SK-N-SH (cell line): ENCODE measurements at regions not wholly inside any gene's neighbourhood (a gene's known extent, or its start where the extent isn't known, plus 50 kb on each side); places are given as distances from the start of the nearest gene placed in this dataset.

Experiments used
- CTCF ChIA-PET: fragments of 300-600, 350-600 bp; formaldehyde crosslinking; extraction: SDS; loops from one replicate; lab custom pipeline; 2021; lab: Yijun Ruan, JAX
- POLR2A ChIA-PET: fragments of 350-600 bp; sonication (Branson Sonifier 250); formaldehyde crosslinking; extraction: SDS; loops from one replicate; lab custom pipeline; 2020; ENCODE audit warnings: antibody characterized with exemption, inconsistent platforms; lab: Yijun Ruan, JAX
- DNase-seq: peaks from one replicate; pipeline ENCODE4 v3.0.0; 2012
- H2AFZ ChIP-seq: fragments of 200-600 bp; sonication (generic); 2 replicates; pipeline ENCODE4 v1.8.1; 2016; ENCODE audit warnings: antibody characterized with exemption, mild to moderate bottlenecking, low read depth
- H3F3A ChIP-seq: fragments of 200-600 bp; sonication (generic); replicated peaks from 2 replicates; pipeline ENCODE3; 2016; ENCODE audit warnings: antibody characterized with exemption, mild to moderate bottlenecking; ENCODE audit not compliant: insufficient read depth
- H3K27ac ChIP-seq, 2 experiments: fragments of 200-500 bp in 1 of 2; fragments of 200-600 bp in 1 of 2; sonication (Bioruptor generic) in 1 of 2; sonication (generic), shearing (Covaris generic) in 1 of 2; 2 replicates each; pipeline versions ENCODE4 v1.5.1 to v1.6.1; 2014 to 2016; ENCODE audit warnings: low read depth in 2 of 2, inconsistent platforms in 1 of 2, low read length in 1 of 2, mild to moderate bottlenecking in 1 of 2, mixed read lengths in 1 of 2
- H3K27me3 ChIP-seq: fragments of 200-600 bp; sonication (generic), shearing (Covaris generic); 2 replicates; pipeline ENCODE4 v1.6.1; 2016; ENCODE audit warnings: mixed run types; ENCODE audit not compliant: insufficient read depth
- H3K36me3 ChIP-seq, 2 experiments: fragments of 200-500 bp in 1 of 2; fragments of 200-600 bp in 1 of 2; sonication (Bioruptor generic) in 1 of 2; sonication (generic) in 1 of 2; replicated peaks in 1 of 2; 2 replicates each; pipeline versions ENCODE3 to v1.5.1; 2014 to 2016; ENCODE audit warnings: low read length in 1 of 2, mild to moderate bottlenecking in 1 of 2; ENCODE audit not compliant: insufficient read depth in 2 of 2, control insufficient read depth in 1 of 2
- H3K4me1 ChIP-seq, 2 experiments: fragments of 200-500 bp in 1 of 2; fragments of 200-600 bp in 1 of 2; sonication (Bioruptor generic) in 1 of 2; sonication (generic), shearing (Covaris generic) in 1 of 2; 2 replicates each; pipeline versions ENCODE4 v1.5.1 to v1.6.1; 2014 to 2016; ENCODE audit warnings: low read depth in 1 of 2, low read length in 1 of 2, mixed run types in 1 of 2; ENCODE audit not compliant: insufficient read depth in 2 of 2, control insufficient read depth in 1 of 2
- H3K4me2 ChIP-seq: fragments of 200-600 bp; sonication (generic), shearing (Covaris generic); 2 replicates; pipeline ENCODE4 v1.6.1; 2017; ENCODE audit warnings: mixed run types
- H3K4me3 ChIP-seq, 2 experiments: fragments of 200-500 bp in 1 of 2; fragments of 200-600 bp in 1 of 2; sonication (Bioruptor generic) in 1 of 2; sonication (generic), shearing (Covaris generic) in 1 of 2; 2 replicates each; pipeline versions ENCODE4 v1.5.1 to v1.8.1; 2014 to 2016; ENCODE audit warnings: low read depth in 2 of 2, inconsistent platforms in 1 of 2, low read length in 1 of 2, mild to moderate bottlenecking in 1 of 2, mixed read lengths in 1 of 2, moderate library complexity in 1 of 2
- H3K79me2 ChIP-seq: fragments of 200-600 bp; sonication (generic); 2 replicates; pipeline ENCODE4 v1.8.1; 2017; ENCODE audit warnings: mild to moderate bottlenecking; ENCODE audit not compliant: insufficient read depth
- H3K9ac ChIP-seq: fragments of 200-600 bp; sonication (generic); 2 replicates; pipeline ENCODE4 v1.6.1; 2017; ENCODE audit warnings: mixed run types
- H3K9me2 ChIP-seq: fragments of 200-600 bp; sonication (generic); 2 replicates; pipeline ENCODE4 v1.6.1; 2017; ENCODE audit warnings: mixed run types
- H3K9me3 ChIP-seq: fragments of 200-600 bp; sonication (generic); 2 replicates; pipeline ENCODE4 v1.6.1; 2017; ENCODE audit warnings: mixed run types, mild to moderate bottlenecking, moderate library complexity
- H4K20me1 ChIP-seq: fragments of 200-600 bp; sonication (generic); 2 replicates; pipeline ENCODE4 v1.6.1; 2017; ENCODE audit warnings: mild to moderate bottlenecking, mixed run types; ENCODE audit not compliant: insufficient read depth
- CHD2 ChIP-seq: fragments of 150-350 bp; IDR thresholded peaks from 2 replicates; pipeline ENCODE4 v1.6.1; 2018; ENCODE audit warnings: low read length; ENCODE audit not compliant: partially characterized antibody
- EZH2phosphoT487 ChIP-seq: fragments of 200-600 bp; sonication (generic); IDR thresholded peaks from 2 replicates; pipeline ENCODE4 v1.6.1; 2017; ENCODE audit warnings: low read depth, mixed run types, mild to moderate bottlenecking, antibody characterized with exemption, moderate library complexity, borderline replicate concordance
- FOXJ3 ChIP-seq: sonication (generic); formaldehyde crosslinking; IDR thresholded peaks from 2 replicates; pipeline ENCODE4 v1.5.1; 2020; ENCODE audit warnings: mild to moderate bottlenecking, missing genetic modification reagents
- GABPA ChIP-seq: IDR thresholded peaks from 2 replicates; pipeline ENCODE4 v1.4.0; 2012; ENCODE audit warnings: low read depth, mild to moderate bottlenecking
- JUND ChIP-seq: IDR thresholded peaks from 2 replicates; pipeline ENCODE4 v1.4.0; 2012
- MEF2A ChIP-seq: IDR thresholded peaks from 2 replicates; pipeline ENCODE4 v1.4.0; 2012; ENCODE audit warnings: low read depth, borderline replicate concordance
- MXI1 ChIP-seq: IDR thresholded peaks from 2 replicates; pipeline ENCODE4 v1.6.1; 2012; ENCODE audit warnings: mild to moderate bottlenecking, low read depth, low read length, improper control_type of control experiment
- NRF1 ChIP-seq: IDR thresholded peaks from 2 replicates; pipeline ENCODE4 v1.6.1; 2012; ENCODE audit warnings: low read depth, mild to moderate bottlenecking, low read length
- RCOR1 ChIP-seq: fragments of 150-350 bp; IDR thresholded peaks from 2 replicates; pipeline ENCODE4 v1.6.1; 2017; ENCODE audit warnings: antibody characterized with exemption, low read length
- SIN3A ChIP-seq: IDR thresholded peaks from 2 replicates; pipeline ENCODE4 v1.6.1; 2012; ENCODE audit warnings: low read depth, mild to moderate bottlenecking, low read length, moderate library complexity, borderline replicate concordance
- TCF12 ChIP-seq: IDR thresholded peaks from 2 replicates; pipeline ENCODE4 v1.4.0; 2012
- YY1 ChIP-seq: IDR thresholded peaks from 2 replicates; pipeline ENCODE4 v1.4.0; 2012; ENCODE audit warnings: low read depth, mild to moderate bottlenecking
- WGBS: methylation state at CpG from one replicate; pipeline ENCODE4 v1.1.6; 2017; ENCODE audit warnings: low lambda C conversion rate; 5-methylcytosine and 5-hydroxymethylcytosine counted together
- TF ChIP-seq, protein P1 (sequence below): IDR thresholded peaks from 2 replicates; pipeline ENCODE4 v1.6.1; 2012; ENCODE audit warnings: mild to moderate bottlenecking, low read depth, low read length, moderate library complexity
- TF ChIP-seq, protein P2 (sequence below): fragments of 200-600 bp; sonication (generic); IDR thresholded peaks from 2 replicates; pipeline ENCODE4 v1.6.1; 2017; ENCODE audit warnings: antibody characterized with exemption, mild to moderate bottlenecking, moderate library complexity
- TF ChIP-seq, protein P3 (sequence below): IDR thresholded peaks from 2 replicates; pipeline ENCODE4 v1.4.0; 2012; ENCODE audit warnings: low read depth, borderline replicate concordance
- TF ChIP-seq, protein P4 (sequence below): IDR thresholded peaks from 2 replicates; pipeline ENCODE4 v1.4.0; 2012; ENCODE audit warnings: low read depth, borderline replicate concordance

DNA sequence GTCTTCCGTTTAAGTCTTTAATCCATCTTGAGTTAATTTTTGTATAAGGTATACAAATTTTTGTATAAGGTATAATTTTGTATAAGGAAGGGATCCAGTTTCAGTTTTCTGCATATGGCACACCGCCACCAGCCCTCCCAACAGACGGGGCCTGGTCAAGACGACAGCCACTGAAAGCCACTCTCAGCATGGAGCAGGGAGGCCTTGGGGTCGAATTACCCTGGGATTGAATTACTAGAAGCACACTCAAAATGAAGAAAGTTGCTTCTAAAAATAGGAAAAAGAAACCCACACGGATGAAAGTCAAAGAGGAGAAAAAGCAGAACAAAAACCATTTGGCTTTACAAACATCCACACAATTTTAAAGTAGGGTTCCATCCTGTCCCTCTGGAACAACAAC is 586.2 kb upstream of the ADAMTS16 start (continued):
- TF ChIP-seq, protein P1, sequence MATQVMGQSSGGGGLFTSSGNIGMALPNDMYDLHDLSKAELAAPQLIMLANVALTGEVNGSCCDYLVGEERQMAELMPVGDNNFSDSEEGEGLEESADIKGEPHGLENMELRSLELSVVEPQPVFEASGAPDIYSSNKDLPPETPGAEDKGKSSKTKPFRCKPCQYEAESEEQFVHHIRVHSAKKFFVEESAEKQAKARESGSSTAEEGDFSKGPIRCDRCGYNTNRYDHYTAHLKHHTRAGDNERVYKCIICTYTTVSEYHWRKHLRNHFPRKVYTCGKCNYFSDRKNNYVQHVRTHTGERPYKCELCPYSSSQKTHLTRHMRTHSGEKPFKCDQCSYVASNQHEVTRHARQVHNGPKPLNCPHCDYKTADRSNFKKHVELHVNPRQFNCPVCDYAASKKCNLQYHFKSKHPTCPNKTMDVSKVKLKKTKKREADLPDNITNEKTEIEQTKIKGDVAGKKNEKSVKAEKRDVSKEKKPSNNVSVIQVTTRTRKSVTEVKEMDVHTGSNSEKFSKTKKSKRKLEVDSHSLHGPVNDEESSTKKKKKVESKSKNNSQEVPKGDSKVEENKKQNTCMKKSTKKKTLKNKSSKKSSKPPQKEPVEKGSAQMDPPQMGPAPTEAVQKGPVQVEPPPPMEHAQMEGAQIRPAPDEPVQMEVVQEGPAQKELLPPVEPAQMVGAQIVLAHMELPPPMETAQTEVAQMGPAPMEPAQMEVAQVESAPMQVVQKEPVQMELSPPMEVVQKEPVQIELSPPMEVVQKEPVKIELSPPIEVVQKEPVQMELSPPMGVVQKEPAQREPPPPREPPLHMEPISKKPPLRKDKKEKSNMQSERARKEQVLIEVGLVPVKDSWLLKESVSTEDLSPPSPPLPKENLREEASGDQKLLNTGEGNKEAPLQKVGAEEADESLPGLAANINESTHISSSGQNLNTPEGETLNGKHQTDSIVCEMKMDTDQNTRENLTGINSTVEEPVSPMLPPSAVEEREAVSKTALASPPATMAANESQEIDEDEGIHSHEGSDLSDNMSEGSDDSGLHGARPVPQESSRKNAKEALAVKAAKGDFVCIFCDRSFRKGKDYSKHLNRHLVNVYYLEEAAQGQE: no peak
- TF ChIP-seq, protein P2, sequence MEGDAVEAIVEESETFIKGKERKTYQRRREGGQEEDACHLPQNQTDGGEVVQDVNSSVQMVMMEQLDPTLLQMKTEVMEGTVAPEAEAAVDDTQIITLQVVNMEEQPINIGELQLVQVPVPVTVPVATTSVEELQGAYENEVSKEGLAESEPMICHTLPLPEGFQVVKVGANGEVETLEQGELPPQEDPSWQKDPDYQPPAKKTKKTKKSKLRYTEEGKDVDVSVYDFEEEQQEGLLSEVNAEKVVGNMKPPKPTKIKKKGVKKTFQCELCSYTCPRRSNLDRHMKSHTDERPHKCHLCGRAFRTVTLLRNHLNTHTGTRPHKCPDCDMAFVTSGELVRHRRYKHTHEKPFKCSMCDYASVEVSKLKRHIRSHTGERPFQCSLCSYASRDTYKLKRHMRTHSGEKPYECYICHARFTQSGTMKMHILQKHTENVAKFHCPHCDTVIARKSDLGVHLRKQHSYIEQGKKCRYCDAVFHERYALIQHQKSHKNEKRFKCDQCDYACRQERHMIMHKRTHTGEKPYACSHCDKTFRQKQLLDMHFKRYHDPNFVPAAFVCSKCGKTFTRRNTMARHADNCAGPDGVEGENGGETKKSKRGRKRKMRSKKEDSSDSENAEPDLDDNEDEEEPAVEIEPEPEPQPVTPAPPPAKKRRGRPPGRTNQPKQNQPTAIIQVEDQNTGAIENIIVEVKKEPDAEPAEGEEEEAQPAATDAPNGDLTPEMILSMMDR: no peak
- TF ChIP-seq, protein P3, sequence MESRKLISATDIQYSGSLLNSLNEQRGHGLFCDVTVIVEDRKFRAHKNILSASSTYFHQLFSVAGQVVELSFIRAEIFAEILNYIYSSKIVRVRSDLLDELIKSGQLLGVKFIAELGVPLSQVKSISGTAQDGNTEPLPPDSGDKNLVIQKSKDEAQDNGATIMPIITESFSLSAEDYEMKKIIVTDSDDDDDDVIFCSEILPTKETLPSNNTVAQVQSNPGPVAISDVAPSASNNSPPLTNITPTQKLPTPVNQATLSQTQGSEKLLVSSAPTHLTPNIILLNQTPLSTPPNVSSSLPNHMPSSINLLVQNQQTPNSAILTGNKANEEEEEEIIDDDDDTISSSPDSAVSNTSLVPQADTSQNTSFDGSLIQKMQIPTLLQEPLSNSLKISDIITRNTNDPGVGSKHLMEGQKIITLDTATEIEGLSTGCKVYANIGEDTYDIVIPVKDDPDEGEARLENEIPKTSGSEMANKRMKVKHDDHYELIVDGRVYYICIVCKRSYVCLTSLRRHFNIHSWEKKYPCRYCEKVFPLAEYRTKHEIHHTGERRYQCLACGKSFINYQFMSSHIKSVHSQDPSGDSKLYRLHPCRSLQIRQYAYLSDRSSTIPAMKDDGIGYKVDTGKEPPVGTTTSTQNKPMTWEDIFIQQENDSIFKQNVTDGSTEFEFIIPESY: no peak
- TF ChIP-seq TCF12 (no peak), YY1 (no peak)

DNA sequence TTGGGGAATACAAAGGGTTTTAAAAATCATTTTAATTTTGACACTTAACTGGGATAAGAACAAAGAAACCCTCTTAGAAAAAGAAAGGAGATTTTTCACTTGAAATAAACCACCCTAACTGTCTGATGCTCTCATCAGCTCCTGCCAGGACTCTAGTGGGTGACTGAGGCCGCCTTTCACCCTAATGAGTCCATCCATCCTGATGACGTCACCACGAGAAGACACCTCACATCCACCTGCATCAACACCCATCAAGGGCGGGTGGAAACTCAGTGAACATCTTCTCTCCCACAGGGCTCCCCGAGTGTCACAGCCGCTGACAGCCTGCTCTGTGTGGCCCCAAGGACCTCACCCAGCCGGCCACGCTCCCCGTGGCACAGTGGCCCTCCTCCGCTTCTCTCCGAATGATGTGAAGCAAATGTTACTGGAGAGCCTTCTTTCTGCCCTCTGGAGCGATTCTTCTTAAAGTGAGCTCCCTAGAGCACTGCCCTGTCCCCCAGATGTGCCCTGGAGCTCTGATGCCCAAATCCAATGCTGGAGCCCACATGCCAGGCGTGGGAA is 584.3 kb upstream of the ADAMTS16 start:
- Histone ChIP-seq H3K79me2 (no peaks in the 10 kb centered on the region), H3K27me3 (no peaks in the 10 kb centered on the region), H3K9ac (no peak overlapping the region), H3K4me3 (no peak overlapping the region), H3K4me2 (no peak overlapping the region), H3K9me2 (no peaks in the 10 kb centered on the region), H4K20me1 (no peaks in the 10 kb centered on the region), H3K4me1 (no peaks in the 10 kb centered on the region), H3F3A (peaks cover 2% of the 10 kb centered on the region), H2AFZ (no peak overlapping the region), H3K9me3 (no peaks in the 10 kb centered on the region), H3K27ac (no peak overlapping the region), H3K36me3 (no peaks in the 10 kb centered on the region)
- no peak for DNase-seq
- ChIA-PET CTCF (no interaction called here), POLR2A (no interaction called here)
- WGBS: 5% methylated on average over 13 of the region's 13 CpGs
- TF ChIP-seq NRF1 (no peak), TCF12 (no peak), RCOR1 (no peak), EZH2phosphoT487 (no peak), FOXJ3 (no peak), GABPA (no peak), MEF2A (no peak), MXI1 (no peak), YY1 (no peak), CHD2 (no peak), SIN3A (no peak), JUND (no peak)
- TF ChIP-seq, protein P4, sequence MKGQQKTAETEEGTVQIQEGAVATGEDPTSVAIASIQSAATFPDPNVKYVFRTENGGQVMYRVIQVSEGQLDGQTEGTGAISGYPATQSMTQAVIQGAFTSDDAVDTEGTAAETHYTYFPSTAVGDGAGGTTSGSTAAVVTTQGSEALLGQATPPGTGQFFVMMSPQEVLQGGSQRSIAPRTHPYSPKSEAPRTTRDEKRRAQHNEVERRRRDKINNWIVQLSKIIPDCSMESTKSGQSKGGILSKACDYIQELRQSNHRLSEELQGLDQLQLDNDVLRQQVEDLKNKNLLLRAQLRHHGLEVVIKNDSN: no peak
- TF ChIP-seq, protein P2: no peak
- TF ChIP-seq, protein P1: no peak
